Activated CD8-positive, alpha-beta memory T cell treated with anti-CD3 and anti-CD28 coated beads, Interleukin-2, amount 50 U/mL, for 1 hour (primary cell): ENCODE measurements at regions not wholly inside any gene's neighbourhood (a gene's known extent, or its start where the extent isn't known, plus 50 kb on each side); places are given as distances from the start of the nearest gene placed in this dataset.
"Not testable (repeated sequence)": the region's sequence is repeated elsewhere in the genome, so short reads cannot be mapped to it uniquely, and the experiment has no call there.

Experiments used
- DNase-seq: peaks from one replicate; pipeline ENCODE4 v3.0.0-alpha.2; 2020; ENCODE audit errors: extremely low read depth

DNA sequence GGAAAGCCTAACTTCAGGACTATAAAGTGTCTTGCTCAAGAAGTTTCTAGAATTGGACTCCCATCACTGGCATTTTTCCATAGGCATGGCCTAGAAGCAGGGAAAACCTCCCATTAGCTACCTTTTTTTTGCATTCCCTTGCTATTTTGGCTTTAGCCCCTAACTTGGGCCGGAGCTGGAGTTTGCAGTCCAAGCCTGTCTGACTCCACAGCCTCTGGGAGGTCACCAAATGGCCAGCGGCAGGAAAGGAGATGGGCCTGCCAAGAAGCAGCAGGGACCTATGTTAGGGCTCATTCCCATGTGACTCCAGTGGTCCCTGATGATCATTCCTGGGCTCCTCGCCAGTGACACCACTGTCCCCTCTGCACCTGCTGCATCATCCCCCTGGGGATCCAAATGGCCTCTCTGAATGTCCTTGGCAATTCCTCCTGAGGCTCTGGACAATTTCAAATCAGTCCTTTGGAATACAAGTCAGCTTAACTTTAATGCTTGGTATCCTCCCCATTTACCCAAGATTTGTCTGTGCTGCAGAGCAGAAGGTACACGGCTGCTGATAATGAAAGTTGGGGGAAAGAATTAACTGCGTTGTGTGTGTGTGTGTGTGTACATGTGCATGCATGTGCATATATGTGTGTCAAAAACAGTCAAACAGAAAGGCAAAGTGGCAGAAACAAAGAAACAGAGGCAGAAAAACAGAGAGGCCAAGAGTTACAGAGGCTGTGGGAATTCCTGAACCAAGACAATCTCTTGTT, 69.8 kb upstream of the SERP2 start:
- DNase-seq = no peak

DNA sequence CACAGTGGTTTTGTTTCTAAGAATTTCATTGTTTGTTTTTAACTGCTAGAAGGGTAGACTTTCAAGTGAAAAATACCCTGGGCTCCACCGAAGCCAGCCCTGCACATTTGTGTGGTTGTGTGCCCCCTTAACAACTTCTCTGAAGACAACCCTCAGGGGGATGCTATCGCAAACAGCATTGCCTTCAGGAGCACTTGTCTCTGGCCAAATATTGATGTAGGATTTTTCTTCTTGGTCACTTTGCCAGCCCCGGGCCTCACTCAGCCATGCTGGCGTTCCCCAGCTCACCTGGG, 69.2 kb upstream of the SERP2 start:
- no peak for DNase-seq

DNA sequence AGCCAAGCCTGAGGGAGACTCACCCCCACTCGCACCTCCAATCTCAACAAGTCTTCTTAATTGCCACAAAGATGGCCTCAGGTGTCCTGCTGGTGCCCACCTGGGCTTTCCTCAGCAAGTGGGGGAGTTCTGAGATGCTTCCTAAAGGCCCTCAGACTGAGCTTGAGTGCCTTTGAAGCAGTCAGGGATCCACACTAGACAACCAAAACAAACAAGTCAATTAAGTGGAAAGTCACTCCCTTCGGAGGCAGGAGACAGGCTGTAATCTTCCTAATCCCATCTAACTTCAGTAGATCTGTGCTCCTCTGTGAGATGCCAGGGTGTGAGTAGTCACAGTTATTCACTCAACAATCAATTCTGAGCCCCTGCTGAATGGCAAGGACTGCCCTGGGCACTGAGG, 68.3 kb upstream of the SERP2 start:
- no peak for DNase-seq

DNA sequence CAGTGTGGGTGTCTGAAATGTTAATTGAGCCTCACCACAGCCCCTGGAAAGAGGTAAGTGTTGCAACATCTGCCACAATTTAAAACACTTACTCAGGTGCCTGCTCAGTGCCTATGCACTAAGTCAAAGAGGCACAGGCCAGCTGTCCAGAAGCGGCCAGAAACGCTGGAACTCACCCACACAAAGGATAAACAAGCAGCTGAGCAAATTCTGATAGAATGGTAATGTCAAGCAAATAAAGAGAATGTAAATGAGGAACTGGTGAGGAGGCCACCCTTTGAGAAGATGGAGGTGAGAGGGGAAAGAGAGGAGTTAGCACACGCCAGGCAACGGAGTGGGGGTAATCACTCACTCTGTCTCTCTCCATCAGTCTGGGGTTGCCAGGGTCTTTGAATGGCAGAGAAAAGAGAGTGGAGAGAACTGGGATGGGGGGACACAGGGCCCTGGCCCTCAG, 67.7 kb upstream of the SERP2 start:
- DNase-seq = no peak

DNA sequence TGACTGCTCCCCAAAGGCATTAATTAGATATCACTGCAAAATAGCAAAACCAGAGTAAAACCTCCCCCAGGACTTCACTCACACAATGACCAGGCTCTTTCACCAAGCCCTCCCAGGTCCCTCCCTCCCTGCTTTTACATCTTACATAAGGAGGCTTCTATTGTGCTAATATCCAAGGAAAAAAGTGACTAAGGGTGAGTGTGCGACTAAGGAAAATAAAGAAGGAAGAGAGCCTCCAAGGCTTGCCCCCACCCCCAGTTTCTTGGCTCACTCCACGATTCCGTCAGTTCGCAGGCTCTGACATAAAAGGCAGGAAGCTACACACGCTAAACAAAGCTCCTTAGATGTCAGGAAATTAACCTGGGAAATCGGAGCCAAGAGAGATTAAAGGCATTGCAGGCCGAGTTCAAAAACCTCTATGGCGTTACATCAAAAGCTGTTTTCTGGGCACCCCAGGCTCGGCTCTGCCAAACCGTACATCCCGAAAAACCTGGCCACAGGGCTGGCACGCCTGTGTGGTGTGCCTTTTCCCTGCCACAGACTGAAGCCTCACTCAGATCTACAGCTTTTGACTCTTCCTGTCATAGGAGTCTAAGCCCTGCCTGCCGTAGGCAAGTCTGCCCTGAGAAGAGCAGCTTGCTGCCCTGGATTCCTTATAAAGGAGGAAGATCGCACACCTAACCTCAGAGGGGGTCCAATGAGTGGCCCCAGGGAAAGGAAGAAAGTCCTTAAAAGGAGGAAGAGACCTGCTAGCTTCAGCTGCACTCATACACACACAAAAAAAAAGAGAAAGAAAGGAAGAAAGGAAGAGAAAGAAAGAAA, 67.0 kb upstream of the SERP2 start:
- no peak for DNase-seq

DNA sequence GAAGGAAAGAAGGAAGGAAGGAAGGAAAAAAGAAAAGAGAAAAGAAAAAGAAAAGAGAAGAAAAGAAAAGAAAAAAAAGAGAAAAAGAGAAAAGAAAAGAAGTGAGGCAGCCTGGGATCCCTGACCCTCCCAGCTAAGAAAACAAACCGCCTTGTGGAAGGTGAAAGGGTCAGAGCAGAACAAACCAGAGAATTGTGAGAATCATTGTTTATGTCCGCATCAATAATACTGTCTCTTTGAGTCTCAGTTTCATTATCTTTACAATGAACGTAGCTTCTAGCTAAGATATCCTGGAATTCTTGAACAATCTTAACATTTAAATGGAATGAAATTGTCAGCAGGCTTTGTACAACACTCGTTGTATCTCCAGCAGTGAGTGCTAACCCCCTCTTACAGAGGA, 66.4 kb upstream of the SERP2 start:
- DNase-seq = no peak

DNA sequence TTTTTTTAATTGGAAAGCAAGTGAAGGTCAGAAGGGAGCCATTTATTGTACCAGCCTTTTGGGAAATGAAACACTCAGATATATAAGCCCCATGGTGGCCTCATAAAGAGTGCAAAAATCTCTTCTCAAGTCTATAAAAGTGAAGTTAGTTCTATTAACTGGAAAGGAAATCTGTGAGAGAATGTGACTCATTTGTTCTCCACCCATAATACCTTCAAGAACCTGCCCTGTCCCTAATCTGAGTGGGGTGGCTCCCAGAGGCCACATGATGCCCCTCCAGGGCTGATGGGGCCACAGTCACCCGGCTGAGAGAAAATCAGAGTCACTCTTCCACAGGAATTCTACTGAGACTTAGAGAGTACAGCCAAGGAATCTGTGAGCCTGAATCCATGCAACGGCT, 65.8 kb upstream of the SERP2 start:
- no peak for DNase-seq

DNA sequence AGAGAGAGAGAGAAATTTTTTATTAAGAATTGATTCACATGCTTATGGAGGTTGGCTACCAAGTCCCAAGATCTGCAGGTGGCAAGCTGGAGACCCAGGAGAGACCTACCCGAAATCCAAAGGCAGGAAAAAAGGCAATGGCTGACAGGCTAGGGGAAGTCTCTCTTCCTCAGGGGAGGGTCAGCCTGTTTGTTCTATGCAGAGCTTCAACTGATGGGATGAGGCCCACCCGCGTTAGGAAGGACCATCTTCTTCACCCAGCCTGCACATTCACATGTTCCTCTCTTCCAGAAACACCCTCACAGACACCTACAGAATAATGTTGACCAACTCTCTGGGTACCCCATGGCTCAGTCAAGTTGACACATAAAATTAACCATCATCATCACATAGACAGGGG, 65.3 kb upstream of the SERP2 start:
- DNase-seq = no peak

DNA sequence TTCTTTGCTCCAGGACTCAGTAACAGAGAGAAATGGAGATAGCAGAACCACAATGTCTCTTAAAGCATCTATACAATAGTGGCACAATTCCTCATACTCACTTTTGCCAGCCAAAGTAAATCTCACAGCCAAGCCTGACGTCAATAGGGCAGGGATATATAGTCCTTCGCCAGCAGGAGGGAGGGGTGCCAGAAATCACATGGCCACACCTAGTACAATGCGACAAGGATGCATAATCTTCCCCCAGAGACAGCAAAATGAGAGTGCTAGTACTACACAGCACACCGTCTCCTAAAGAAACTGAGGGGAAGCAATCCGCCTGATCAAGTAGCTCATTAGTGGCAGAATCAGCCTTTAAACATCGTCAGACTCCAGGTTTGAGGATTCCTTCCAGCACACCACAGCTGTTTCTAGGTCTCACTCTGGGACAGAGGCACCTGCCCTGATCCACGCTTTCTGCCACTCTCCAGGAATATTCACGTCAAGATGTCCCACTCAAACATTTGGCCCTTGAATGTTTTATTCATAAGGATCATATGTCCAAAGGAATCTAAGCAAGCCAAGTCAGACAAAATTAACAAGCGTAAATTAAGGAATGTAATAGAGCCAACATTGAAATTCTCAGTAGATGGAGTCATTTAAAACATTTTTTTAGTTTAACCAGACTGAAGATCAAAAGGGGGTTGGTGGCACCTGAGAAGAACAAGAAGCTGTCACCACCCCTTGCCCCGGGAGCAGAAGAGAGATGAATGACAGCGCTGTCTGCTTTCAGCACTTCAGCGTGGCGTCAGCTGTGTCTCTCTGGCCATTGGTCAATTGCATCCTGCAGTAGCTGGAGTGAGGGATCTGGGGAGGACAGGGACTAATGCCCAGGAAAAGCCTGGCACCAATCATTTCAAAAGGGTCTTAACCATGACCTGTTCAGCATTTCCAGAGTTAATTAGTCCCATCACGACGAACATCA, 63.5 kb upstream of the SERP2 start:
- no peak for DNase-seq

DNA sequence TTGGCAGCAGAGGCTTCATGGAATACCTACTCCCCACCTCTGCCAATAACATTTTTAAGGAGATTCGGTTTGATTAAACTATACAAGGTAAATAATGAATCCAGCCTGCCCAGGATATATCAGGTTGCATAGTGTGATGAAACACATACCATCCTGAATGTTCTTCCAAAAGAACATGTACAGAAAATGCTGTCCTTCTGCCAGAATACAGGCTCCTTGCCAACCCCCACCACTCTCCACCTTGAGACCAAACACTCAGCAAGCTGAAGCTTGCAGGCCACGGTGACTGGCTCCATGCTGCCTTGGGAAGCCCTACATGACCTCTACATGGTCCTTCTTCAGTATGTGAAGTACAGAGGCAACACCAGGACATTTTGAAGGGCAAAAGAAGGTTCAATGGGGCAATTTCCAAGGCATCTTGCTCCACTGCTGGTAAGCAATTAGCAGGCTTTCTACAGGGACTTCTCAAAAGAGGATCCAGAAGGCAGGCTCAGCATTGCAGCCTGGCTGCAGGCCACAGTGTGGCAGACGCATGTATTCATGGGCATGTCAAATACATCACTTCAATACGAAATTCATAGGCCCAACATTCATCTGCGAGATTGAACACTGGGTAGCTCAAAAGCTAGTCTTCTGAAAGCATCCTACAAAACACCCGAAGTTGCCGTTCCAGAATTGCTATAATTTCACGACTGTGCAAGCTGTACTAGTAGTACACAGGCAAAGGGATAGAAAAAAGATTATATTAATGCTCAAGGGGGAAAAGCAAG, 62.4 kb upstream of the SERP2 start:
- no peak for DNase-seq

DNA sequence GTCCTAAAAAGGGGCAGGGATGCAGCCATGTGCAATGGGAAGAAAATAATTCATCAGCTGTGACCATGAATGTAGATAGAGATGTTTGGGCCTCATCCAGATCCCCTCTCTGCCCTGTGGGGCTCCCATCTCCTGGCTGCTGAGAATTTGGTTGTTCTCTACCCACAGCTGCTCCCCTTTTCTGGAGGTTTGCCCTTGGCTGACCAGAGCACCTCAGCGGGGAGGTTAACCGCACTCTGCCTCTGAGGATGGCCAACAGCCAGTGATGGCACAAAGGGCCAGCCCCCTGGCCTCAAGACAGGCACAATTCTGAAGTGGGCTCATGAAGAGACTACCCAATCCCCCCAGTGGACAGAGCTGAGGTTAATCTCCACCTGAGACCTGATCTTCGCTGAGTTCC, 61.5 kb upstream of the SERP2 start:
- no peak for DNase-seq

DNA sequence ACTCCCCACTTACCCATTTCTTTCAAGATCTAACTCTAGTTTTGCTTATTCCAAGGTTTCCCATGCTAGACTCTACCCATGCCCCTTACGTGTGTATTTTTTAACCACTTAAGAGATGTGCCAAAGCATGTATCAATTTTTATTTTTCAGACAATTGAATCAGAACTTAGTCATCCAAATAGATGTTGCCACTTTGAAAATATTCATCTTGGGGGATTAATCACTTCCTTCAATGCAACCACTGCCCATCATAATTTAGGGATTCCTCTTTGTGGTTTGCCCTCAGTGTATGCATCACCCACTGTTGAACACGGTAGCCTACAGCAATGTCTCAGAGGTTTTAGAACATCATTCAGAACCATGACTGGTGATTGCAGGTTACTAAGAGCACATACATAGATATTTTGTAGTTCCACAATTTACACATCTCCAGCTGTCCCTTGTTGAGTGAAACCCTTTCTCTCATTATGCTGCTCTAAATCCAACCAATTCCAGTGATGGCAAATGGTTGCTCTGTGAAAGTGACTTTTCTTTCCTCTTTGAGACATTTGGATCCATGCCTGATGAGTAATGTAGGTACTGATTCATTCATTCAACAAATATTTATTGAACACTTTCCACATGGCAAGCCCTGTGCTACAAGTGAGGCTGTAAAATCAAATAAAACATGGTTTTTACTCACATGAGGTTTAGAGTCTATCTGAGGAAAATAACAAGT, 60.6 kb upstream of the SERP2 start:
- DNase-seq = no peak

DNA sequence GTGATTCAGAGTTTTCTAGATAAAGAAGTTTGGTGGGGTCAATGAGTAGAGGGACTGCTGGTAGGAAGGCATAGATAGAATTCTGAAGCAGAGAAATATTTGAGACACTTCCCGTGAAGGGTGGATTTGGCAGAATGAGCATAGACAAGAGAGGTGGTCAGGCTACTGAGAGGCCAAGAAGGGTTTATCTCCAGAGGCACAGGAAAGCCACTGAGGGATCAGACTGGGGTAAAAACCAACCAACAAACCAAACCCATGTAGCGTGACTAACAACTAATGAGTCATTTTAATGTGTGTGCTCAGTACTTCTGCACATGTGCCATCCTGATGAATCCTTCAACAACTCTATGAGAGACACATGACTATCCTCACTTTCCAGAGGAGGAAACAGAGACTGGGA, 60.0 kb upstream of the SERP2 start:
- no peak for DNase-seq

DNA sequence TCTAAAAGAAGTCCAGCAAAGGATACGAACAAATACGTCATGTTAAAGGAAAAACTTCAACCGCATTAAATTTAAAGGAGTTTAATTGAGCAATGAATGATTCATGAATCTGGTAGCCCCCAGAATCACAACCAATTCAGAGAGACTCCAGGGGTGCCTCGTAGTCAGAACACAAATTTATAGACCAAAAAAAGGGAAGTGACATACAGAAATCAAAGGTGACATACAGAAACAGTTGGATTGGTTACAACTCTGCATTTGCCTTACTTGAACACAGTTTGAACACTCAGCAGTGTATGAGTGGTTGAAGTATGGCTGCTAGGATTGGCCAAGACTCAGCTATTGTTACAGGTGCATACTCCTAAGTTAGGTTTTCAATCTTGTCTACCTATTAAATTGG, 59.5 kb upstream of the SERP2 start:
- DNase-seq = not testable (repeated sequence)

DNA sequence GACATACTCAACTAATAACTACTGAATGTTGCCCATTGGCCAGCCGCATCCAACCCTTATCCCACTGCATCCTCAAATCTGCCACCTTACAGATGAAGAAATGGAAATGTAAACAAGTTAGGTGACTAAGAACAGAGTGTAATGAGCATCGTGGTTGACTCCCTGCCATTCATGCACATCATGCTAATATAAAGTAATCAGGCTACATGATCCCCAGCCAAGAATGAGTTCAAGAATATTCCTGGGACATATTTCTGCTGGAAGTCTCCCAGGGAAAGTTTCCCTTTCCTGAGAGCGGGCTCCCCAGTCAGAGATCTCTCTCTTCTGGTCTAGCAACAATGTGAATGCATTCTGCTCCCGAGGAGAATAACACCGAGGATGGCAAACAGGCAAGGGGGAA, 55.9 kb upstream of the SERP2 start:
- no peak for DNase-seq

DNA sequence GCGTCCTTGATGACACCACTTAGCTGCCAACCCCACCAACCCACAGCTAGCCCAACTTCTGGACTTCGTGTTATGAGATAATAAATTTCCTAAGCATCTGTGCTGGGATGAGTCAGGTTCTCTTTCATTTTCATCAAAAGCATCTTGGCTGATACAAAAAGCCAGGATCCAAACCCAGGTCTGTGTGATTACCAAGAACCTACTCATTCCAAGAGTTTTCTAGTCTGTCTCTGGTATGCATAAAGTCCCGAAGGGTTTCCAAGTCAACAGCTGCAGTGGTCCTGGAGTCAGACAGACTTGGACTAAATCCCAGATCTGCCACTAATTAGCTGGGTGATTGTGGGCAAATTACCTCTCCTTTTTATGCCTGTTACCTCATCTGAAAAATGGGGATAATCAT, 55.5 kb upstream of the SERP2 start:
- DNase-seq = no peak

DNA sequence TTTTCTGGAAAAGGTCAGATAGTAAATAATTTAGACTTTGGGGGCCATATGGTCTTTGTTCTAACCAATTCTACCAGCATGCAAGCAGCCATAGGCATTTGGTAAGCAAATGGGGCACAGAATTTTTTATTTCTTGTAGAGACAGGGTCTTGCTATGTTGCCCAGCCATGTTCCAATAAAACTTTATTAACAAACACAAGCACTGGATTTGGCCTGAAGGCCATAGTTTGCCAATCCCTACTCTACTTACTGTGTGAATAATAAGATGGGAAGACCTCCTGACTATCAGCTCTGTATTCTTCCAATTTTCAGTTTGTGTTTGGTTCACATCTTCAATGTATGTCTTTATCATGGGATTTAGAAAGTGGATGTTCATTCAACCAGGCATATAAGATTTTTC, 53.0 kb upstream of the SERP2 start:
- no peak for DNase-seq

DNA sequence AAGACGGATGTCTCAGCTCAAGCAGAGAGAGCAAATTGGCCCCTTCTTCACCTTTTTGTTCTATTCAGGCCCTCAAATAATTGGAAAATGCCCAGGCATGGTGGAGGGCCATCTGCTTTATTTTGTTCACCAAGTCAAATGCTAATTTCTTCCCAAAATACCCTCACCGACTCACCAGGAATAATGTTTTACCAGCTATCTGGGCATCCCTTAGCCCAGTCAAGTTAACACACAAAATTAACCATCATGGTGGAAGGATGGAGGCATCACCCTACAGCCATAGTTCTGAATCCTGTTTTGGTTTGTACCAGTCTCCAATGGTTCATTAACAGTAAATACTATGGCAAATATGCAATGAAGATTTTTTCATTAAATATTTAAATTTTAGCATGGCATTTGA, 51.7 kb upstream of the SERP2 start:
- no peak for DNase-seq

DNA sequence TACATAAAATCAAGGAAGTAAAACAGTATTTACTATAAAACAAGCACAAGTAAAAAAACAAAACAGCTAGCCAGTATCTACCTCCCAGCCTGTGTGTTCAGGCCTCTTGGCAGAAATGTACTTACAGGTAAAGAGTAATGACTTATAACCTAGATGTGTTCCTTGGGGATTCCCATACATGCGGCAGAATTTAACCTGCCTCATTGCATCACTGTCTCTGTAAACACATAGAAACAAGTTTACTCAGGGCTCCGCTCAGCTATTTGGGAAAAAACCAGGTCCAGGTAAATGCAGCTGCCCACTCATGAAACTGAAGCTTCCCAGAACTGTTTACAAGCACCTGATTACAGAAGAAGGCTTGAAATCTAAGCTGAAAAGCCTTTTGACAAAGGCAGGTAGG, 50.7 kb upstream of the SERP2 start:
- no peak for DNase-seq

DNA sequence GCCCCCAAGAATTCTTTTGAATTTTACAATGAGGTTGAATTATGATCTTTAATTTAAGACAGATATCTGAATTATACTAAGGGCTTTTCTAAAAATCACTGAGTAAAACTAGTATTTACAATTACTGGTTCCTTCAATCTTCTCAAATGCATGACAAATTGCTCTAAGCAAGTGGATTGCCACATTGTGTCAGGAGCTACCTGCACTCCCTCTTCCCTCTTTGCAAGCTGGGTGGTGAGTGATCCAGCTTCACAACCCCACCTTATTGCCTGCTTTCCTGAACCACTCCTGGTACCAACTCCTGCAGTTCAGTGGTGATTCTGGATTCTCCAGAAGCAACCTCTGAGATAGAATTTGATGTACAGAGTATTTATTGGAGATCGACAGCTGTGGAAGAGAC, 49.9 kb upstream of the SERP2 start:
- no peak for DNase-seq
